ENCODE measurements at regions not wholly inside any gene's neighbourhood (a gene's known extent, or its start where the extent isn't known, plus 50 kb on each side); places are given as distances from the start of the nearest gene placed in this dataset.

- TF ChIP-seq CHD7 (IDR thresholded peaks at IDR 0.05; ENCODE audit: low read depth, low read length) = no peak
- TF ChIP-seq ZBTB1 (CRISPR knock-in tag; IDR thresholded peaks at IDR 0.05; ENCODE audit: borderline replicate concordance, low read depth) = no peak
- no peak for TF ChIP-seq KLF10 (CRISPR knock-in tag; IDR thresholded peaks at IDR 0.05)
- TF ChIP-seq CEBPG (CRISPR knock-in tag; IDR thresholded peaks at IDR 0.05) = peak; percentile 68
- peak; percentile 69 to 75 for TF ChIP-seq CEBPG (tag; conservative IDR thresholded peaks at IDR 0.05 in 1 of 2, IDR thresholded peaks at IDR 0.05 in 1 of 2)
- no peak for TF ChIP-seq NEUROD1 (IDR thresholded peaks at IDR 0.05; ENCODE audit: borderline replicate concordance, low read depth, low read length, partially characterized antibody)
- no peak for TF ChIP-seq GABPB1 (CRISPR knock-in tag; IDR thresholded peaks at IDR 0.05)
- TF ChIP-seq SREBF1 (IDR thresholded peaks at IDR 0.05; ENCODE audit: borderline replicate concordance, low read depth, low read length) = no peak
- no peak for TF ChIP-seq ZBTB43 (CRISPR knock-in tag; IDR thresholded peaks at IDR 0.05)
- no peak for TF ChIP-seq YY1 (IDR thresholded peaks at IDR 0.05; ENCODE audit: borderline replicate concordance in 1 of 3, control insufficient read depth in 1 of 3, extremely low read depth in 1 of 3, insufficient read depth in 3 of 3, insufficient read length in 1 of 3, insufficient replicate concordance in 2 of 3, low read depth in 1 of 3, low read length in 2 of 3)
- peak; percentile 64; the same call in 1 of the 2 replicates for TF ChIP-seq ARID3A (IDR thresholded peaks at IDR 0.05; ENCODE audit: borderline replicate concordance, low read depth, low read length)
- no peak for TF ChIP-seq MAFF (IDR thresholded peaks at IDR 0.05; ENCODE audit: low read length)
Measured at GRCh38 chr7:66869660-66870450, 51.2 kb upstream of the TMEM248 start (continued).

Measured in K562 (cell line).